ENCODE measurements at regions not wholly inside any gene's neighbourhood (a gene's known extent, or its start where the extent isn't known, plus 50 kb on each side); places are given as distances from the start of the nearest gene placed in this dataset.

- DNase-seq (ENCODE audit: low read depth in 2 of 2): no peak
Observed at GRCh38 chr18:76573325-76574025, 78.4 kb upstream of the ZNF516 start.

GRCh38 chr18:76572518-76573247 lies 77.6 kb upstream of the ZNF516 start:
- DNase-seq (ENCODE audit: low read depth in 2 of 2): no peak

- no peak for DNase-seq (ENCODE audit: low read depth in 2 of 2)
Observed at GRCh38 chr18:76571689-76572088, 76.6 kb upstream of the ZNF516 start.

GRCh38 chr18:76570856-76571255 lies 75.8 kb upstream of the ZNF516 start:
- DNase-seq (ENCODE audit: low read depth in 2 of 2): no peak

GRCh38 chr18:76569644-76570419 lies 74.8 kb upstream of the ZNF516 start:
- no peak for DNase-seq (ENCODE audit: low read depth in 2 of 2)

- DNase-seq (ENCODE audit: low read depth in 2 of 2): no peak
Observed at GRCh38 chr18:76568731-76569130, 73.7 kb upstream of the ZNF516 start.

- no peak for DNase-seq (ENCODE audit: low read depth in 2 of 2)
Observed at GRCh38 chr18:76567835-76568445, 72.9 kb upstream of the ZNF516 start.

GRCh38 chr18:76566987-76567386 lies 71.9 kb upstream of the ZNF516 start:
- no peak for DNase-seq (ENCODE audit: low read depth in 2 of 2)

GRCh38 chr18:76565238-76566173 lies 70.5 kb upstream of the ZNF516 start:
- DNase-seq (ENCODE audit: low read depth in 2 of 2): no peak

GRCh38 chr18:76564655-76565237 lies 69.7 kb upstream of the ZNF516 start:
- DNase-seq (ENCODE audit: low read depth in 2 of 2): no peak

GRCh38 chr18:76564117-76564516 lies 69.1 kb upstream of the ZNF516 start:
- no peak for DNase-seq (ENCODE audit: low read depth in 2 of 2)

GRCh38 chr18:76562286-76563122 lies 67.5 kb upstream of the ZNF516 start:
- DNase-seq (ENCODE audit: low read depth in 2 of 2): no peak

- no peak for DNase-seq (ENCODE audit: low read depth in 2 of 2)
Observed at GRCh38 chr18:76558881-76559667, 64.0 kb upstream of the ZNF516 start.

- DNase-seq (ENCODE audit: low read depth in 2 of 2): no peak
Observed at GRCh38 chr18:76557026-76557575, 62.1 kb upstream of the ZNF516 start.

GRCh38 chr18:76554547-76555222 lies 59.6 kb upstream of the ZNF516 start:
- DNase-seq (ENCODE audit: low read depth in 2 of 2): no peak

GRCh38 chr18:76553715-76554546 lies 58.9 kb upstream of the ZNF516 start:
- no peak for DNase-seq (ENCODE audit: low read depth in 2 of 2)

GRCh38 chr18:76548541-76548940 lies 53.5 kb upstream of the ZNF516 start:
- no peak for DNase-seq (ENCODE audit: low read depth in 2 of 2)

Measured in stimulated activated CD4-positive, alpha-beta T cell treated with anti-CD3 and anti-CD28 coated beads, Interleukin-15, amount 100 ng/mL, for 48 hours (primary cell).